MCF 10A (cell line): ENCODE measurements at regions not wholly inside any gene's neighbourhood (a gene's known extent, or its start where the extent isn't known, plus 50 kb on each side); places are given as distances from the start of the nearest gene placed in this dataset.

Source experiments
- BruUV-seq: library from RNA; stranded (reverse); fragments of 400-500 nt; replicated peaks from 2 replicates; lab custom pipeline; 2021; lab: Mats Ljungman, UMichigan
- CTCF ChIA-PET: fragments of 300-600 bp; sonication (Branson Sonifier 250); formaldehyde crosslinking; extraction: SDS; loops from one replicate; lab custom pipeline; 2021; ENCODE audit warnings: antibody characterized with exemption, inconsistent platforms; lab: Yijun Ruan, JAX
- POLR2A ChIA-PET: fragments of 300-600, 350-650 bp; sonication (Branson Sonifier 250); formaldehyde crosslinking; extraction: SDS; loops from one replicate; lab custom pipeline; 2020; ENCODE audit warnings: antibody characterized with exemption, inconsistent platforms; lab: Yijun Ruan, JAX
- DNase-seq: peaks from one replicate; pipeline ENCODE4 v3.0.0-alpha.2; 2018; ENCODE audit not compliant: unreplicated experiment
- H3K27ac Mint-ChIP-seq: one replicate; pipeline ENCODE4 v1.8.0; 2022; ENCODE audit warnings: mild to moderate bottlenecking, low read depth, mixed read lengths; ENCODE audit not compliant: unreplicated experiment
- H3K27me3 Mint-ChIP-seq: one replicate; pipeline ENCODE4 v1.8.0; 2022; ENCODE audit warnings: mixed read lengths; ENCODE audit not compliant: insufficient read depth, unreplicated experiment
- H3K36me3 Mint-ChIP-seq: one replicate; pipeline ENCODE4 v1.8.0; 2022; ENCODE audit warnings: mild to moderate bottlenecking, moderate library complexity, mixed read lengths; ENCODE audit not compliant: insufficient read depth, unreplicated experiment
- H3K4me1 Mint-ChIP-seq: one replicate; pipeline ENCODE4 v1.8.0; 2022; ENCODE audit warnings: mixed read lengths; ENCODE audit not compliant: insufficient read depth, unreplicated experiment
- H3K4me3 Mint-ChIP-seq: one replicate; pipeline ENCODE4 v1.8.0; 2022; ENCODE audit warnings: mild to moderate bottlenecking, moderate library complexity, mixed read lengths; ENCODE audit not compliant: unreplicated experiment
- H3K9me3 Mint-ChIP-seq: one replicate; pipeline ENCODE4 v1.8.0; 2022; ENCODE audit warnings: mixed read lengths; ENCODE audit not compliant: unreplicated experiment
- intact Hi-C: fragments of 100-400 bp; cut with micrococcal nuclease; formaldehyde crosslinking; loops from 2 replicates; pipeline ENCODE4 v1.14.1; 2022
- TF ChIP-seq, protein P1 (sequence below): fragments of 200-600 bp; IDR thresholded peaks from one replicate; pipeline ENCODE4 v1.8.0; 2022; ENCODE audit warnings: antibody characterized with exemption, mild to moderate bottlenecking; ENCODE audit not compliant: unreplicated experiment

GRCh38 chr18:76620321-76621170, 125.5 kb upstream of the ZNF516 start:
- peaks cover 29% of the 10 kb centered on the region for H3K4me1 Mint-ChIP-seq
- no peaks in the 10 kb centered on the region for H3K36me3 Mint-ChIP-seq
- ChIA-PET POLR2A (interaction anchor here (0.6 to 3.3 kb wide), 12 partner anchors 10 to 174 kb away, joined by 3 to 63 read pairs (median 8); partner anchors contain the start of gene ZNF516), CTCF (interaction anchor here (0.6 to 3.6 kb wide), 20 partner anchors 9 to 222 kb away, joined by 3 to 43 read pairs (median 4); partner anchors contain the start of gene ZNF516)
- peak overlapping the region; percentile 94 for H3K27ac Mint-ChIP-seq
- DNase-seq = peak; percentile 81
- TF ChIP-seq, protein P1, sequence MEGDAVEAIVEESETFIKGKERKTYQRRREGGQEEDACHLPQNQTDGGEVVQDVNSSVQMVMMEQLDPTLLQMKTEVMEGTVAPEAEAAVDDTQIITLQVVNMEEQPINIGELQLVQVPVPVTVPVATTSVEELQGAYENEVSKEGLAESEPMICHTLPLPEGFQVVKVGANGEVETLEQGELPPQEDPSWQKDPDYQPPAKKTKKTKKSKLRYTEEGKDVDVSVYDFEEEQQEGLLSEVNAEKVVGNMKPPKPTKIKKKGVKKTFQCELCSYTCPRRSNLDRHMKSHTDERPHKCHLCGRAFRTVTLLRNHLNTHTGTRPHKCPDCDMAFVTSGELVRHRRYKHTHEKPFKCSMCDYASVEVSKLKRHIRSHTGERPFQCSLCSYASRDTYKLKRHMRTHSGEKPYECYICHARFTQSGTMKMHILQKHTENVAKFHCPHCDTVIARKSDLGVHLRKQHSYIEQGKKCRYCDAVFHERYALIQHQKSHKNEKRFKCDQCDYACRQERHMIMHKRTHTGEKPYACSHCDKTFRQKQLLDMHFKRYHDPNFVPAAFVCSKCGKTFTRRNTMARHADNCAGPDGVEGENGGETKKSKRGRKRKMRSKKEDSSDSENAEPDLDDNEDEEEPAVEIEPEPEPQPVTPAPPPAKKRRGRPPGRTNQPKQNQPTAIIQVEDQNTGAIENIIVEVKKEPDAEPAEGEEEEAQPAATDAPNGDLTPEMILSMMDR = peak; percentile 70
- BruUV-seq = no TSS peak
- peak overlapping the region; percentile 62 for H3K4me3 Mint-ChIP-seq
- H3K9me3 Mint-ChIP-seq = no peaks in the 10 kb centered on the region
- no peaks in the 10 kb centered on the region for H3K27me3 Mint-ChIP-seq
- intact Hi-C loops = loop anchor here (1.0 kb wide), 3 partner anchors 127 to 221 kb away; no protein-coding TSS in a partner anchor

DNA sequence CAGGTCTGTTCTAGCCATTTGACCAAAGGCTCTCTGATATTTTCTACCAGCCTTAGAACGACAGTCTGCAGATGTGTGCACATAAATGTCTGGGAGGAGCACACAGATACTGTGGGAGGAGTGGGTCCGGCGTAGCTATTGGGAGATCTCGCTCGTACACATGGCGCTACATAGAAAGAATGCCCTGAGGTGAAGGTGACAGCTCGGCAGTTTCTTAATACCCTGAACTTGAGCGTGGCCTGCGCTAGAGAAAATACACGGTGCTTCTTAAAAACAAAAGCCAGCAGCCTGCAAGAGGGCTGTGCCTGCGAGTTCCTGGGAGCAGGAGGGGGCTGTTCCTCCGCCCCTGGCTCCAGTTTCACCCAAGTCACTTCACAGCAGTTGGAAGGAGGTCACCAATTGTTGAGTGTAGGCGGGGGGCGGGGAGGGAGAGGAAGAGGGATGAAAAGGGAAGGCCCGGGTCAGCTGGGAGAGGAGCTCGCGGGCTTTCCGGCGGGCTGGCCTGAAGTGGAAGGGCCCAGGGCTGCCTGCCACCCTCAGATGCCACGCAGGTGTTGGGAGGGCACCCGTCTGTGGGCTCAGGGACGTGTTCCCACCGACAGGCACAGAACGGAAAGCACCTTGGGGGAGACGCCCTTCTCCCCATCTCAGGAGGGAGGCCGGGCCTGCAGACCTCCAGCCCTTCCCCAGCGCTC, 124.7 kb upstream of the ZNF516 start:
- DNase-seq = peak; percentile 80
- no peaks in the 10 kb centered on the region for H3K27me3 Mint-ChIP-seq
- CTCF ChIA-PET = interaction anchor here (0.6 to 3.6 kb wide), 21 partner anchors 22 to 221 kb away, joined by 3 to 43 read pairs (median 5); partner anchors contain the start of gene ZNF516
- peak overlapping the region; percentile 94 for H3K27ac Mint-ChIP-seq
- H3K9me3 Mint-ChIP-seq = no peaks in the 10 kb centered on the region
- H3K36me3 Mint-ChIP-seq = no peaks in the 10 kb centered on the region
- H3K4me1 Mint-ChIP-seq = peaks cover 29% of the 10 kb centered on the region
- no TSS peak for BruUV-seq
- TF ChIP-seq, protein P1 = no peak
- intact Hi-C loops = loop anchor here (1.0 kb wide), 4 partner anchors 54 to 220 kb away; no protein-coding TSS in a partner anchor
- peak overlapping the region; percentile 62 for H3K4me3 Mint-ChIP-seq
- POLR2A ChIA-PET = interaction anchor here (0.6 to 3.3 kb wide), 23 partner anchors 9 to 1409 kb away, joined by 3 to 63 read pairs (median 4); partner anchors contain the start of genes TSHZ1 and ZNF516

- H3K27me3 Mint-ChIP-seq = no peaks in the 10 kb centered on the region
- BruUV-seq = no TSS peak
- CTCF ChIA-PET = interaction anchor here (0.6 to 3.6 kb wide), 13 partner anchors 54 to 221 kb away, joined by 3 to 43 read pairs (median 6); partner anchors contain the start of gene ZNF516
- H3K27ac Mint-ChIP-seq = peak overlapping the region; percentile 94
- intact Hi-C loops = loop anchor here (1.0 kb wide), 1 partner anchor 54 kb away; no protein-coding TSS in a partner anchor
- peak overlapping the region; percentile 62 for H3K4me3 Mint-ChIP-seq
- peak; percentile 90 for DNase-seq
- H3K9me3 Mint-ChIP-seq = no peaks in the 10 kb centered on the region
- peaks cover 29% of the 10 kb centered on the region for H3K4me1 Mint-ChIP-seq
- H3K36me3 Mint-ChIP-seq = no peaks in the 10 kb centered on the region
- TF ChIP-seq, protein P1 = no peak
- POLR2A ChIA-PET = interaction anchor here (0.7 to 3.3 kb wide), 20 partner anchors 8 to 1409 kb away, joined by 3 to 63 read pairs (median 6); partner anchors contain the start of genes TSHZ1 and ZNF516
Measured at GRCh38 chr18:76619261-76619620, 124.2 kb upstream of the ZNF516 start.
